ENCODE measurements at regions not wholly inside any gene's neighbourhood (a gene's known extent, or its start where the extent isn't known, plus 50 kb on each side); places are given as distances from the start of the nearest gene placed in this dataset.

- Histone ChIP-seq H3K9me3 (no peaks in the 10 kb centered on the region), H3K4me3 (ENCODE audit: low read depth, low read length) (no peak overlapping the region), H3K36me3 (ENCODE audit: control insufficient read depth, insufficient read depth, low read length) (no peaks in the 10 kb centered on the region), H3K27me3 (replicated peaks; ENCODE audit: control insufficient read depth, insufficient read depth, low read length) (no peaks in the 10 kb centered on the region), H3K4me1 (no peaks in the 10 kb centered on the region)
- Mint-ChIP-seq H3K27me3 (ENCODE audit: insufficient read depth, unreplicated experiment) (peaks cover 17% of the 10 kb centered on the region), H3K9me3 (ENCODE audit: unreplicated experiment) (no peaks in the 10 kb centered on the region), H3K4me1 (ENCODE audit: low read depth, unreplicated experiment) (no peaks in the 10 kb centered on the region), H3K36me3 (ENCODE audit: insufficient read depth, unreplicated experiment) (no peaks in the 10 kb centered on the region), H3K4me3 (ENCODE audit: unreplicated experiment) (no peak overlapping the region), H3K27ac (ENCODE audit: unreplicated experiment) (no peak overlapping the region)
- no peak for DNase-seq
- no TSS peak for BruUV-seq (replicated peaks)
- ChIA-PET CTCF (interaction anchor here (0.6 to 0.7 kb wide), 2 partner anchors 136 to 1361 kb away, joined by 3 read pairs; no protein-coding TSS in a partner anchor), POLR2A (no interaction called here)
- TF ChIP-seq CTCF (IDR thresholded peaks at IDR 0.05; ENCODE audit: insufficient read depth in 1 of 2, low read depth in 1 of 2, low read length in 1 of 2, severe bottlenecking in 1 of 2, unreplicated experiment in 1 of 2): no peak
- intact Hi-C loops (cut with micrococcal nuclease; ENCODE audit: unreplicated experiment): no loop called here
Observed at GRCh38 chr2:176991411-176991810, 221.2 kb upstream of the HNRNPA3 start.

GRCh38 chr2:176997074-176997791, 215.4 kb upstream of the HNRNPA3 start:
- TF ChIP-seq CTCF (IDR thresholded peaks at IDR 0.05; ENCODE audit: insufficient read depth in 1 of 2, low read depth in 1 of 2, low read length in 1 of 2, severe bottlenecking in 1 of 2, unreplicated experiment in 1 of 2): no peak
- Mint-ChIP-seq H3K27me3 (ENCODE audit: insufficient read depth, unreplicated experiment) (peaks cover 5% of the 10 kb centered on the region), H3K27ac (ENCODE audit: unreplicated experiment) (no peak overlapping the region), H3K9me3 (ENCODE audit: unreplicated experiment) (no peaks in the 10 kb centered on the region), H3K4me1 (ENCODE audit: low read depth, unreplicated experiment) (peaks cover 16% of the 10 kb centered on the region), H3K4me3 (ENCODE audit: unreplicated experiment) (no peak overlapping the region), H3K36me3 (ENCODE audit: insufficient read depth, unreplicated experiment) (no peaks in the 10 kb centered on the region)
- DNase-seq: no peak
- Histone ChIP-seq H3K9me3 (no peaks in the 10 kb centered on the region), H3K4me1 (peaks cover 8% of the 10 kb centered on the region; the same call in 1 of the 2 replicates), H3K36me3 (ENCODE audit: control insufficient read depth, insufficient read depth, low read length) (no peaks in the 10 kb centered on the region), H3K27me3 (replicated peaks; ENCODE audit: control insufficient read depth, insufficient read depth, low read length) (no peaks in the 10 kb centered on the region), H3K4me3 (ENCODE audit: low read depth, low read length) (no peak overlapping the region)
- intact Hi-C loops (cut with micrococcal nuclease; ENCODE audit: unreplicated experiment): no loop called here
- BruUV-seq (replicated peaks): no TSS peak
- ChIA-PET POLR2A (no interaction called here), CTCF (no interaction called here)

- ChIA-PET CTCF (no interaction called here), POLR2A (no interaction called here)
- Mint-ChIP-seq H3K4me3 (ENCODE audit: unreplicated experiment) (no peak overlapping the region), H3K4me1 (ENCODE audit: low read depth, unreplicated experiment) (peaks cover 16% of the 10 kb centered on the region), H3K9me3 (ENCODE audit: unreplicated experiment) (no peaks in the 10 kb centered on the region), H3K27ac (ENCODE audit: unreplicated experiment) (no peak overlapping the region), H3K27me3 (ENCODE audit: insufficient read depth, unreplicated experiment) (peaks cover 5% of the 10 kb centered on the region), H3K36me3 (ENCODE audit: insufficient read depth, unreplicated experiment) (no peaks in the 10 kb centered on the region)
- no peaks in the 10 kb centered on the region for H3K27me3 ChIP-seq (replicated peaks; ENCODE audit: control insufficient read depth, insufficient read depth, low read length)
- H3K36me3 ChIP-seq (ENCODE audit: control insufficient read depth, insufficient read depth, low read length): no peaks in the 10 kb centered on the region
- intact Hi-C loops (cut with micrococcal nuclease; ENCODE audit: unreplicated experiment): no loop called here
- no TSS peak for BruUV-seq (replicated peaks)
- no peak for DNase-seq
- H3K4me1 ChIP-seq: peaks cover 8% of the 10 kb centered on the region; the same call in 1 of the 2 replicates
- no peak overlapping the region for H3K4me3 ChIP-seq (ENCODE audit: low read depth, low read length)
- no peaks in the 10 kb centered on the region for H3K9me3 ChIP-seq
- TF ChIP-seq CTCF (IDR thresholded peaks at IDR 0.05; ENCODE audit: insufficient read depth in 1 of 2, low read depth in 1 of 2, low read length in 1 of 2, severe bottlenecking in 1 of 2, unreplicated experiment in 1 of 2): no peak
Observed at GRCh38 chr2:176997792-176998169, 214.8 kb upstream of the HNRNPA3 start.

Measured in Caco-2 (cell line).